ENCODE measurements at regions not wholly inside any gene's neighbourhood (a gene's known extent, or its start where the extent isn't known, plus 50 kb on each side); places are given as distances from the start of the nearest gene placed in this dataset.

GRCh38 chr7:131619336-131620305 is 63.2 kb upstream of the PODXL start:
- no peak for TF ChIP-seq CTCF (conservative IDR thresholded peaks at IDR 0.05; ENCODE audit: low read depth)
- no peak for DNase-seq (ENCODE audit: low spot score)
- ChIA-PET POLR2A (ENCODE audit: low non-redundant PET) (no interaction called here), CTCF (interaction anchor here (0.7 kb wide), 1 partner anchor 210 kb away, joined by 3 read pairs; no protein-coding TSS in a partner anchor)
- H3K27ac ChIP-seq = no peak overlapping the region

GRCh38 chr7:131618391-131618790 is 62.0 kb upstream of the PODXL start:
- POLR2A ChIA-PET (ENCODE audit: low non-redundant PET) = no interaction called here
- CTCF ChIA-PET = no interaction called here
- H3K27ac ChIP-seq = no peak overlapping the region

GRCh38 chr7:131616487-131617200 is 60.2 kb upstream of the PODXL start:
- TF ChIP-seq CTCF (conservative IDR thresholded peaks at IDR 0.05; ENCODE audit: low read depth) = no peak
- H3K27ac ChIP-seq = no peak overlapping the region
- no peak for DNase-seq (ENCODE audit: low spot score)
- CTCF ChIA-PET = interaction anchor here (0.6 to 0.7 kb wide), 2 partner anchors 24 to 671 kb away, joined by 4 to 5 read pairs; no protein-coding TSS in a partner anchor
- POLR2A ChIA-PET (ENCODE audit: low non-redundant PET) = no interaction called here

More at GRCh38 chr7:131618391-131618790, 62.0 kb upstream of the PODXL start:
- DNase-seq (ENCODE audit: low spot score) = no peak
- TF ChIP-seq CTCF (conservative IDR thresholded peaks at IDR 0.05; ENCODE audit: low read depth) = no peak

GRCh38 chr7:131613909-131614308 is 57.5 kb upstream of the PODXL start:
- POLR2A ChIA-PET (ENCODE audit: low non-redundant PET) = no interaction called here
- no peak overlapping the region for H3K27ac ChIP-seq
- no peak for TF ChIP-seq CTCF (conservative IDR thresholded peaks at IDR 0.05; ENCODE audit: low read depth)
- CTCF ChIA-PET = no interaction called here
- no peak for DNase-seq (ENCODE audit: low spot score)

GRCh38 chr7:131610007-131610406 is 53.6 kb upstream of the PODXL start:
- no peak for TF ChIP-seq CTCF (conservative IDR thresholded peaks at IDR 0.05; ENCODE audit: low read depth)
- DNase-seq (ENCODE audit: low spot score) = no peak
- CTCF ChIA-PET = no interaction called here
- POLR2A ChIA-PET (ENCODE audit: low non-redundant PET) = no interaction called here
- H3K27ac ChIP-seq = no peak overlapping the region

GRCh38 chr7:131608116-131608500 is 51.7 kb upstream of the PODXL start:
- ChIA-PET POLR2A (ENCODE audit: low non-redundant PET) (no interaction called here), CTCF (no interaction called here)
- no peak for DNase-seq (ENCODE audit: low spot score)
- no peak overlapping the region for H3K27ac ChIP-seq
- TF ChIP-seq CTCF (conservative IDR thresholded peaks at IDR 0.05; ENCODE audit: low read depth) = no peak
